Suppressor macrophage treated with lipopolysaccharide for 4 hours (primary cell): ENCODE measurements at regions not wholly inside any gene's neighbourhood (a gene's known extent, or its start where the extent isn't known, plus 50 kb on each side); places are given as distances from the start of the nearest gene placed in this dataset.

Source experiments
- DNase-seq: peaks from one replicate; pipeline ENCODE4 v3.0.0-alpha.2; 2020

- no peak for DNase-seq
Measured at GRCh38 chr4:96193061-96193460, 353.2 kb downstream of the PDHA2 start.

- DNase-seq = no peak
Measured at GRCh38 chr4:96194993-96195392, 355.1 kb downstream of the PDHA2 start.

GRCh38 chr4:96205143-96205936, 365.4 kb downstream of the PDHA2 start:
- DNase-seq = no peak

- DNase-seq = no peak
Measured at GRCh38 chr4:96227515-96227914, 387.6 kb downstream of the PDHA2 start.

DNA sequence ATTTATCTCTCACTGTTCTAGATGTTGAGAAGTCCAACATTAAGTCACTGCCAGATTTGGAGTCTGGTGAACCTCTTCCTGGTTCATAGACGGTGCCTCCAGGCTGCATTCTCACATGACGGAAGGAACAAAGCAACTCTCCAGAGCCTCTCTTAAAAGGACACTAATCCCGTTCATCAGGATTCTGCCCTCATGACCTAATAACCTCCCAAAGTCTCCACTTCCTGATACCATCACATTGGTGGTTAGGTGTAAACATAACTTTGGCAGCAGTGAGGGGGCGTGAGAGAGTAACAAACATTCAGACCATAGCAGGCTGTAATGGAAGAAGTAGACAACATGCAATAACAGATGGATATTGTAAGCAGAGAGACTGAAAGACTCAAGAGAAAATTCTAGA, 388.6 kb downstream of the PDHA2 start:
- DNase-seq = no peak

DNA sequence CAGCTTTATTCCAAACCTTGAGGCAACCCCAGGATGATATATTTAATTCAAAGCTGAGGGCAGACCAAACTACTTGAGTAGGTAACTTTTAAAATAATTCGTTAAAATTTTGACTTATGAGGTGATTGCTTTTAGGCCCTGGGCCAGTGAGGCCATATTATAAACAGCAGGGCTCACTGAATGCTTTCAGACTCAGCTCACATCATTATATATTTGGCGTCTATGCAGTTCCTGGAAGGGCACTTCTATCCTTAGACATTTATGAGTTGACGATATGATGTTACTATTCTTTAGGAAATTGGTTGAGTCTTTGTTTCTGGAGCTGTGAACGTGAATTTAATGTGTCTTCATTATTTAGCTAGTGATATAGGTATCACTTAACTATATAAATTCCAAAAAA, 400.1 kb downstream of the PDHA2 start:
- no peak for DNase-seq

GRCh38 chr4:96241819-96242218, 401.9 kb downstream of the PDHA2 start:
- no peak for DNase-seq

GRCh38 chr4:96247096-96247495, 407.2 kb downstream of the PDHA2 start:
- DNase-seq = no peak

- no peak for DNase-seq
Measured at GRCh38 chr4:96248225-96248624, 408.3 kb downstream of the PDHA2 start.

DNA sequence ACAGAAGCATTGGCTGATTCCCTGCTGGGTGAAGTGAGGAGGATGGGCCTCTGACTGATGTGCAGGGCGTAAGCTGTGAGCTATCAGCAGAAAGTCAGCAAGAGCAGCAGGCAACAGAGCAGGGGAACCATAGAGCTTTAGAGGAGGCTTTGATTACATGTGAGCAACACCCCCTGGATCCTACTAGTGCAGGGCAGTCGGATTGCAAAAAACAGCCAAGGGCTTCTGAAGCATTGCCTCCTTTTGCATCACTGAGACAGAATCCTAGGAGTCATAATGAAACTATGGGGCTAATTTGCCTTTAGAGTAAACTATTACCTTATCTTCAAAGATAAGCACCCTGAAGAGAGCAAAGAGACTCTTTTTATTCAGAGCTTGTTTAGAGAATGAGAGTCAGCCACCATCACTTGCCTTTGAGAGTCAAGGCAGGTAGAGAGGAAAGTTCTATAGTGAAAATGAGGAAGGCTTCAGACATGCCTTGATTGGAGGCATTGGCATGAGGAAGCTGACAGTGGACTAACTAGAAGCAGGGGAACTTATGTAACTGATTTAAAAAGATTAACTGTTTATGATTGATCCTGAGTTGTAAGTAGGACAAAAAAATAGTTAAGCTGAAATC, 420.3 kb downstream of the PDHA2 start:
- no peak for DNase-seq

DNA sequence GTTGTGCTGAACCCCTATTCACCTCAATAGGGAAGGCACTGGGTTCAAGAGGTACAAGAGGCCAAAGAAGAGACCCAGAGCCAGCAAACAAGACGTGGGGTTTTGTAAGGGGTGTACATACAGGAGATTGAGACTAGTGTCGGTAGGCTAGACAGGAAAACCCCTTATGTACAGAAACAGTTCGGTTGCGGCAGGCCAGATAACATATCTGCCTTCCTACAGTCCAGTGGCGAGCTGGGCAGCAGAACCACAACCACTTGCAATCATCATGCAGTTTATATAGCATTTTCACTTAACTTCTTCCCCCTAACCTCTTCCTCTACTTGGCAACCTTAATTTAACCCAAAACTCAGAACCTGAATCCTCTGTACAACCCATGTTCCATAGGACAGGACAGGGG, 422.2 kb downstream of the PDHA2 start:
- DNase-seq = no peak

DNA sequence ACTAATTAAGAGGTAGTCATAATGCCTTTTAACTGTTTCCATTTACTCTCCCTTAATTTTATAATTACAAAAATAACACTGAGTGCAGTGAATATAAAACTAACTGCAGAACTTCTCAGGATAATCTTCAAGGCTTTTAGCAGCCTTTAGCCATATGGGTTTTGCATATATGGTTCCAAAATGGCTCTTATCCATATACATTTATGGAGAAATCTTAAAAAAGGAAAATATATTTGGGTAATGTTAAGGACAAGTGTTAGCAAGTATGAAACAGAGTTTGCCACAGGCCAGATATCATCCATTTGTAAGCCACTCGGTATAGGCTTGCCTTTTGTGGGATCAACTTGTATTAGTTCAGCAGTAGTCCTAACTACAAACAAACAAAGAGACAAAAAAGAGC, 423.4 kb downstream of the PDHA2 start:
- DNase-seq = no peak

DNA sequence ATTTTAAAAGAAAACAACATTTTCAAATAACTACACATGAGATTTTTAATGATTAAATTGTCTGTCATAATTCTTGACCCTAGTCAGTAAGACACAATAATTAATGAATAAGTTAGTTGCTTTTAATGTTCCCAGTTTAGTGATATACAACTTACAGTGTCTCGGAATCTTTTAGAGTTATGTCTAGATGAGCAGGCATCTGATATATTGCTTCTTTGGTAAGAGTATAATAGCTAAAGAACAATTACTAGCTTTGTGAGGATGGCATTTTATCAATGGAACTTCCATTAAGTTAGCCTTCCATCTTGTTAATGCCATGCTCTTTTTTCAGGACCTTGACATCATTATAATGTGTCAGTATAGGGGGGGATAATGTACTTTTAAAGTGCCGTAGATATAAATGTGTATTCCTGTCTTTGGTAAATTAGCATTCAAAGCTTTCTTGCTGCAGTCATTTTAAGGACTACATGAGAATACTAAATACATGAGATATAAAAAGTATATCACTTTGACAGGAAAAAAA, 425.1 kb downstream of the PDHA2 start:
- no peak for DNase-seq

GRCh38 chr4:96293806-96294205, 453.9 kb downstream of the PDHA2 start:
- no peak for DNase-seq

DNA sequence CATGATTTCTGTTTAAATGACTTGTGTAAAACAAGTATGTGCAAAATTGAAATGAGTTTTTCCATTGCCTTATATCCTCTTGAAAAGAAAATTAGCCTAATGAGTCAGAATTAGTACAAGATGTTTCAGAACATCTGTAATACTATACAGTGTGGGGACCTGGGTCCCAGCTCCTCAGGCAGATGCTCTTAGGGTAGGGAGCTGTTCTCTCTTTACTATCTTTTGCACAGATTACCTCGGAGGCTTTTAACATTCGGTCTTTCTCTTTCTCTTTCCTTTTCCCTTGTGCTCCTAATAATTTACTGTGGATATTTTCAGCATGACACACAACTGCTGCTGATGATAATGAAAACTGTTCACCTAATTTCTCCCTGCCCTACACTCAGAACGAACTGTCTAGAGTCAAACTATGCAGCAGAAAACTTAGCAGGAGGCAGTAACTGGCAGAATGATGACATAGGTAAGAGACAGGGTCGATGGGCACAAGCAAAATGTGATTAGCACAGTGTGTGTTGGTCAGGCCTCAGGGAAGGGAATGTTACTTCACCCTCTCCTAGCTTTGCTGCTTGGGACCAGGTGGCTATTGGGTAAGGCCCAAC, 455.3 kb downstream of the PDHA2 start:
- no peak for DNase-seq

DNA sequence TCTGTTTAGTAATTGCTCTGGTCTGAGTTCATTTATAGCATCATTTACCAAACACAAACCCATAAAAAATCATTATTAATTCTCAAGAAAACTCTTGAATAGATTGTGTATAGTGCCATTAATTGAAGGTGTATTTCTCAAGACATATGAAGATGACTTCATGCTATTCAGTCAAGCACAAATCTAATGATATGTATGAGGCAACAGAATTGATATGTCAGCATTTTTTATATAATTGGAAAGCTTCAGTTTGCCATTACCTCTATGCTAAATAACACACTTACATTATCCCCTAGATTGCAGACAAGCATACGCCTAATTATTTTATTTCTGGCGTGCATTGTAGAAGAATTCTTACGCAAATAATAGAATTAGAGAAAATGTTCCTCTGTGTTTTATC, 461.8 kb downstream of the PDHA2 start:
- no peak for DNase-seq

DNA sequence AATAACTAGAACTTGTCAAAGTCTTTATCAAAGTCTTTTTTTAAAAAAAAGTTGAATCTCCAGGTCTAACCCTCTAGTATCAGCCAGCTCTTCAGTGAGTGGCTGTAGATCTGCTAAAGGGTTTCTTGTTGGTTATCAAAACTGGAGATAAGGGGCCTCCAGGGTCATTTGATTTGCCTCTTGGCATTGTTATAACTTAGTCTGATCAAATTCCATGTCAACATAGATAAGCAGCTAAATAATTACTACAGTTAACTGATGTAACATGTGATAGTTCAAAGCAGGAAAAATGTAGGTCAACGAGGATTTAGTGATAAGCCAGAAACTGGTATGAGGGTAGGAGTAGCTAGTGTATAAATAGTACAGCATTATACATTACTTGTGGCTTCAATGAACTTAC, 465.1 kb downstream of the PDHA2 start:
- no peak for DNase-seq

GRCh38 chr4:96312046-96312685, 472.3 kb downstream of the PDHA2 start:
- DNase-seq = no peak

GRCh38 chr4:96315815-96316214, 475.9 kb downstream of the PDHA2 start:
- no peak for DNase-seq

DNA sequence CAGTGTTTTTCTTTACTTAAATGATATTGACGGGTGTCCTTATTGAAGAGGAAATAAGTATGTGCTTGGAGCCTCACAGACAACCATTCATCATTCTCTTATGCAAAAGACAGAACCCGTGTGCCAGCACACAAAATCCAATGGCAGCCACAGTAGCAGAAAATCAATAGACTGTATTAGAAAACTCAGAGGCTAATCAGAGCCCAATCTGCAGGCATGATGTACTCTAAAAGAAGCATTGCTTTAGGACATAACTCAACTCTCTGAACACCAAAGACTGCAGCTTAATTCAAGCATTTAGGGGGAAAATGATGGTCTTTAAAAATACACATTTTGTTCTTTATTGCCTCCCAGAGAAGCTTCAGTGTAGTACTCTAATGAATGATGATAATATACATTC, 476.9 kb downstream of the PDHA2 start:
- DNase-seq = no peak

GRCh38 chr4:96317891-96318290, 478.0 kb downstream of the PDHA2 start:
- DNase-seq = no peak

- no peak for DNase-seq
Measured at GRCh38 chr4:96326846-96327245, 487.0 kb downstream of the PDHA2 start.

- no peak for DNase-seq
Measured at GRCh38 chr4:96342196-96342595, 502.3 kb downstream of the PDHA2 start.
